ENCODE measurements at regions not wholly inside any gene's neighbourhood (a gene's known extent, or its start where the extent isn't known, plus 50 kb on each side); places are given as distances from the start of the nearest gene placed in this dataset.

DNA sequence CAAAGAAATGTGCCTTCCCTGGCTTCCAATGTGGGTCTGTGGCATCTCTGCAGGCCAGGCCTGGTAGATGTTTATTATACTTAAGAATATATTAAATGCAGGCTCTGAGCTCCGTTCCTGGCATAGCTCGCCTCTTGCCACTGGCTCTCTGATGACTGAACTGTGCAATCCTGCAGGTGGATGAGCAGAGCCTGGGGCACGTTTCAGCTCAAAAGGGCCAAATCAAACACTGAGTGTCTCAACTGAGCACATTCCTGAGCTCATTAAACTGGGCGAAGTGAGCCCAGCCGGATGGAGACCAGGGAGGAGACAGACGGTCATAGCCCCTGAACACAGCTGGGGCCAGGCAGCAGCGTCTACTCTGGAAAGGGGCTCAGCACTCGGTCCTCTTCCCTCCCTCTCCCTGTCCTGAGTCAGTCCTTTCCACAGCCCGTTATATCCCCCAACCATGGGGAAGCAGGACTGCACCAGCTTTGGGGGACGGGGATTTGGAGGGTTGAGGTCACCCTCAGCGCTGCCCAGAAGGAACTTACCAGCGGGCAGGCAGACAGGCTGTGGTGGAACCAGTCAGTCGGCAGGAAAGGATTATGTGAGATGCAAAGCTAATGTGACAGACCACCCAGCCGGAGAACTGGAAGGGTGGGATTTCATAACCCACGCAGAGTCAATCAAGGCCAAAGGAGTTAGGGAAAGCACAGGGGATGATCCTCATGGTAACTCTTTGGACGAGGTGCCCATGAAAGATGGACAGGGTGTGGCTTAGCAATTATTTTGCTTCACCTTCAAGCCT, 77.4 kb upstream of the ANKRD34C start:
- Histone ChIP-seq H3K36me3 (replicated peaks) (no peaks in the 10 kb centered on the region), H3K27me3 (replicated peaks) (peaks cover 6% of the 10 kb centered on the region), H3K4me3 (ENCODE audit: low read depth, low read length) (no peak overlapping the region), H3K27ac (no peak overlapping the region)
- TF ChIP-seq, protein P1, sequence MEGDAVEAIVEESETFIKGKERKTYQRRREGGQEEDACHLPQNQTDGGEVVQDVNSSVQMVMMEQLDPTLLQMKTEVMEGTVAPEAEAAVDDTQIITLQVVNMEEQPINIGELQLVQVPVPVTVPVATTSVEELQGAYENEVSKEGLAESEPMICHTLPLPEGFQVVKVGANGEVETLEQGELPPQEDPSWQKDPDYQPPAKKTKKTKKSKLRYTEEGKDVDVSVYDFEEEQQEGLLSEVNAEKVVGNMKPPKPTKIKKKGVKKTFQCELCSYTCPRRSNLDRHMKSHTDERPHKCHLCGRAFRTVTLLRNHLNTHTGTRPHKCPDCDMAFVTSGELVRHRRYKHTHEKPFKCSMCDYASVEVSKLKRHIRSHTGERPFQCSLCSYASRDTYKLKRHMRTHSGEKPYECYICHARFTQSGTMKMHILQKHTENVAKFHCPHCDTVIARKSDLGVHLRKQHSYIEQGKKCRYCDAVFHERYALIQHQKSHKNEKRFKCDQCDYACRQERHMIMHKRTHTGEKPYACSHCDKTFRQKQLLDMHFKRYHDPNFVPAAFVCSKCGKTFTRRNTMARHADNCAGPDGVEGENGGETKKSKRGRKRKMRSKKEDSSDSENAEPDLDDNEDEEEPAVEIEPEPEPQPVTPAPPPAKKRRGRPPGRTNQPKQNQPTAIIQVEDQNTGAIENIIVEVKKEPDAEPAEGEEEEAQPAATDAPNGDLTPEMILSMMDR (IDR thresholded peaks at IDR 0.05; ENCODE audit: low read depth, low read length, missing control alignments), result no peak
- no peak for DNase-seq
- in situ Hi-C loops (cut with HindIII; ENCODE audit: low pct_ligation_motif_present, low sequenced_read_pairs), result no loop called here

- Histone ChIP-seq H3K4me3 (ENCODE audit: low read depth, low read length) (no peak overlapping the region), H3K27me3 (replicated peaks) (no peaks in the 10 kb centered on the region), H3K36me3 (replicated peaks) (no peaks in the 10 kb centered on the region), H3K27ac (no peak overlapping the region)
- TF ChIP-seq, protein P1 (IDR thresholded peaks at IDR 0.05; ENCODE audit: low read depth, low read length, missing control alignments), result no peak
- DNase-seq, result no peak
- in situ Hi-C loops (cut with HindIII; ENCODE audit: low pct_ligation_motif_present, low sequenced_read_pairs), result no loop called here
Measured at GRCh38 chr15:79198461-79198860, 84.1 kb upstream of the ANKRD34C start.

DNA sequence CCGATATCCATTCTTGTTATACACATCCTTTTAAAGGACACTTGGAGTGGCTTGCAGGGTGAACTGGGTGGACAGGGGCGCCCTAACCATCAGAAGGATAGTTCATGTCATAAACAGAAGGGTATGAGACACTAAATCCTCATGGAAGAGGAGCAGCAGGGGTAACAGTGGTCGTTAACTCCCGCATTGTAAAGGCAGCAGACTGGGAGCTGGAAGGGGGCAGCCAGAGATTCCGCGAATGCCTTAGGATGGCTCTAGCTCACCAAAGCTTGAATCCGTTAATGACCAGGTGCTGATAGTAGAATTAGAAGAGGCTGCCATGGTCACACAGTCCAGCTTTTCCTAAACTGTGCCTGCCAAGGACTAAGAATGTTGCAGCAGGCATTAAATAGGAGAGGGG, 85.2 kb upstream of the ANKRD34C start:
- Histone ChIP-seq H3K27me3 (replicated peaks) (no peaks in the 10 kb centered on the region), H3K36me3 (replicated peaks) (no peaks in the 10 kb centered on the region), H3K4me3 (ENCODE audit: low read depth, low read length) (no peak overlapping the region), H3K27ac (no peak overlapping the region)
- TF ChIP-seq, protein P1 (IDR thresholded peaks at IDR 0.05; ENCODE audit: low read depth, low read length, missing control alignments), result no peak
- no peak for DNase-seq
- in situ Hi-C loops (cut with HindIII; ENCODE audit: low pct_ligation_motif_present, low sequenced_read_pairs), result no loop called here

GRCh38 chr15:79195802-79196201, 86.7 kb upstream of the ANKRD34C start:
- H3K4me3 ChIP-seq (ENCODE audit: low read depth, low read length), result no peak overlapping the region

GRCh38 chr15:79195239-79195638, 87.3 kb upstream of the ANKRD34C start:
- Histone ChIP-seq H3K27ac (no peak overlapping the region), H3K27me3 (replicated peaks) (no peaks in the 10 kb centered on the region), H3K36me3 (replicated peaks) (no peaks in the 10 kb centered on the region), H3K4me3 (ENCODE audit: low read depth, low read length) (no peak overlapping the region)
- TF ChIP-seq, protein P1 (IDR thresholded peaks at IDR 0.05; ENCODE audit: low read depth, low read length, missing control alignments), result no peak
- in situ Hi-C loops (cut with HindIII; ENCODE audit: low pct_ligation_motif_present, low sequenced_read_pairs), result no loop called here
- no peak for DNase-seq

More at GRCh38 chr15:79195802-79196201, 86.7 kb upstream of the ANKRD34C start:
- DNase-seq, result no peak
- Histone ChIP-seq H3K27ac (no peak overlapping the region), H3K36me3 (replicated peaks) (no peaks in the 10 kb centered on the region), H3K27me3 (replicated peaks) (no peaks in the 10 kb centered on the region)
- in situ Hi-C loops (cut with HindIII; ENCODE audit: low pct_ligation_motif_present, low sequenced_read_pairs), result no loop called here
- TF ChIP-seq, protein P1 (IDR thresholded peaks at IDR 0.05; ENCODE audit: low read depth, low read length, missing control alignments), result peak; percentile 11

GRCh38 chr15:79194386-79194785, 88.1 kb upstream of the ANKRD34C start:
- no peak for DNase-seq
- Histone ChIP-seq H3K36me3 (replicated peaks) (no peaks in the 10 kb centered on the region), H3K27me3 (replicated peaks) (no peaks in the 10 kb centered on the region), H3K27ac (no peak overlapping the region), H3K4me3 (ENCODE audit: low read depth, low read length) (no peak overlapping the region)
- TF ChIP-seq, protein P1 (IDR thresholded peaks at IDR 0.05; ENCODE audit: low read depth, low read length, missing control alignments), result no peak
- in situ Hi-C loops (cut with HindIII; ENCODE audit: low pct_ligation_motif_present, low sequenced_read_pairs), result no loop called here

All from brain microvascular endothelial cell (primary cell).